NCI-H2029 (cell line): ENCODE measurements at regions not wholly inside any gene's neighbourhood (a gene's known extent, or its start where the extent isn't known, plus 50 kb on each side); places are given as distances from the start of the nearest gene placed in this dataset.
A peak's percentile ranks its signal among the peaks of the same experiment; 100 is the strongest.
"Not testable (repeated sequence)": the region's sequence is repeated elsewhere in the genome, so short reads cannot be mapped to it uniquely, and the experiment has no call there.

Source experiments
- DNase-seq: peaks from one replicate; lab custom pipeline; 2025; lab: John Stamatoyannopoulos, UW

DNA sequence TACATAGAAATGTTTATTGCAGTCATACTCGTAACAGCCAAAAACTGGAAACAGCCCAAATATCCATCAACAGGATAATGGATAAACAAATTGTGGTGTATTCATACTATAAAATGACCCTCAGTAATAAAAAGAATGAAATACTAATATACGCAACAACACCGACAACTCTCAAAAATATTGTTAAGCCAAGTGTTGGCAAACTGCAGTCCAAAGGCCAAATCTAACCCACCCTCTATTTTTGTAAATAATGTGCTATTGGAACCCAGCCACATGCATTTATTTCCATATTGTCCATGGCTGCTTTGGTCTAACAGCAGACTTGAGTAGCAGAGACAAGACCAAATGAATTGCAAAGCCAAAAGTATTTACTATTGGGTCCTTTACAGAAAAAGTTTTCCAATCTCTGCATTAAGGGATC is 151.0 kb downstream of the MREG start:
- no peak for DNase-seq

DNA sequence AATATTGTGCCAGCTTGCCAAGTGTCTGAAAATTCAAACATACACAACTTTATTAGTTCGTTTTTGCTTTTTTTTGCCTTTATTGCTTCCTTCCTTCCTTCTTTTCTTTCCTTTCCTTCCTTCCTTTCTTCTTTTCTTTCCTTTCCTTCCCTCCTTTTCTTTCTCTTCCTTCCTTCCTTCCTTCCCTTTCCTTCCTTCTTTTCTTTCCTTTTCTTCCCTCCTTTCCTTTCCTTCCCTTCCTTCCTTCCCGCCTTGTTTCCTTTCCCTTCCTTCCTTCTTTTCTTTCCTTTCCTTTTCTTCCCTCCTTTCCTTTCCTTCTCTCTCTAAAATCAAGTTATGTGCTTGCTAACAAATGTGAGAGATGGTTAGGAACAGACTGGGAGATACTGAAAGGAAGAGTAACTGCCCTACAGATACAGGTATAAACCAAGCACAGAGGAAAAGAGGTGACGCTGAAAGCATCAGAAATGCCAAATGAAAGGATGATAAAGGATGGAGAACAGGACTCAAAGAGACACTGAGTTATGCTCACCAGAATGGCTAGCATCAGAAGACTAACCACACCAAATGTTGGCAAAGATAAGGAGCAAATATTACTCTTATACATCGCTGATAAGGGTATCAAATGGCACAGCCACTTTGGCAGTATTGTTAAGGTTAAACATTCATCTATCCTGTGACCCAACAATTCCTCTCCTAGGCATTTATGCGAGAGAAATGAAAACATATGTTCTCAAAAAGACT is 151.6 kb downstream of the MREG start:
- DNase-seq: no peak

DNA sequence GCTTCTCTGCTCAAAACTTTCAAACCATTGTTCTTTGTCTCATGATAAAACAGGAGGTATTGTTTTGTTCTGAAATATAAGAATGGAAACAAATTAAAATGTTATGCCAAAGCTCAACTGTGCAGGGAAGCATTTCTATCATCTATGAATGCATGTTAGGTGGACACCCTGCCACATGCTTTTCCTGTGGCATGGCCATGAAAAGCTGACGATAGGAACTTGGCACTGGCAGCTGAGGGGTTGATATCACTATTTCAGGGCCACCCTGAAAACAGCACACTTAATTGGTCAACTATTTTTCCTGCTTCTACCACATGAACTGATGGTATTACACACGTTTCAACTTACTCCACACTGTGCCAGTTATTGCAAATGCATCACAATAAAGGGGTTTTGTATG is 157.3 kb downstream of the MREG start:
- DNase-seq: no peak

DNA sequence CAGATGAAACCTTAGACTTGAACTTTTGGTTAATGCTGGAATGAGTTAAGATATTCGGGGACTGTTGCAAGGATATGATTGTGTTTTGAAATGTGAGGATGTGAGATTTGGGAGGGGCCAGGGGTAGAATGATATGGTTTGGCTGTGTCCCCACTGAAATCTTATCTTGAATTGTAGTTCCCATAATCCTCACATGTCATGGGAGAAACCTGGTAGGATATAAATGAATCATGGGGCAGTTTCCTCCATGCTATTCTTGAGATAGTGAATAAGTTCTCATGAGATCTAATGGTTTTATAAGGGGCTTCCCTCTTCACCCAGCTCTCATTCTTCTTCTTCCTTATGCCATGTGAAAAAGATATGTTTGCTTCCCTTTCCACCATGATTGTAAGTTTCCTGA is 158.0 kb downstream of the MREG start:
- DNase-seq: not testable (repeated sequence)

DNA sequence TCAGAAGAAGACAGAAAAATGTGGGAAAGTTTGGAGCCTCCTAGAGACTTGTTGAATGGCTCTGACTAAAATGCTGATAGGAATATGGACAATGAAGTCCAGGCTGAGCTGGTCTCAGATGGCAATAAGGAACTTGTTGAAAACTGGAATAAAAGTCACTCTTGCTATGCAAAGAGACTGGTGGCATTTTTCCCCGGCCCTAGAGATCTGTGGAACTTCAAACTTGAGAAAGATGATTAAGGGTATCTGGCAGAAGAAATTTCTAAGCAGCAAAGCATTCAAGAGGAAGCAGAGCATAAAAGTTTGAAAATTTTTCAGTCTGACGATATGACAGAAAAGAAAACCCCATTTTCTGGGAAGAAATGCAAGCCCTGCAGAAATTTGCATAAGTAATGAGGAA is 159.3 kb downstream of the MREG start:
- DNase-seq: no peak

- no peak for DNase-seq
These were observed 161.7 kb downstream of the MREG start for GRCh38 chr2:215851696-215852095.

DNA sequence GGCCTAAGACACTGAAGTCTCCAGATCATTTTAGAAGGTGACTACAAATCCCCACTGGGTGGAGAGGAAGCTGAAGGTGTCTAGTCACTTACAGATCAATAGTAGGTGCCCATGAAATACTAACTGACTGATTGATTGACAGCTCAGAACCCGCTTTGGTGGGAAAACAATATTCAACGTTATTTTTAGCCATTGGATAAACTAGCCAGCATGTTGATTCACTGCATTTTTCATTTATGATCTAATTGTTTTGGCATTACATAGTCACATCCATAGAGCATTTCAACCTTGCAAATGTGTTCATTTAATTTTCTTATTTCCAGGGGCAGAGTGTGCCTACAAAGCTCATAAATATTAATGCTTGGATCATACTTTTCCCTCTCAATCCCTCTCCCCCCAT is 162.3 kb downstream of the MREG start:
- no peak for DNase-seq

GRCh38 chr2:215850380-215850779 is 163.0 kb downstream of the MREG start:
- no peak for DNase-seq

- DNase-seq: no peak
These were observed 163.6 kb downstream of the MREG start for GRCh38 chr2:215849771-215850170.

- no peak for DNase-seq
These were observed 164.7 kb downstream of the MREG start for GRCh38 chr2:215848698-215849097.

DNA sequence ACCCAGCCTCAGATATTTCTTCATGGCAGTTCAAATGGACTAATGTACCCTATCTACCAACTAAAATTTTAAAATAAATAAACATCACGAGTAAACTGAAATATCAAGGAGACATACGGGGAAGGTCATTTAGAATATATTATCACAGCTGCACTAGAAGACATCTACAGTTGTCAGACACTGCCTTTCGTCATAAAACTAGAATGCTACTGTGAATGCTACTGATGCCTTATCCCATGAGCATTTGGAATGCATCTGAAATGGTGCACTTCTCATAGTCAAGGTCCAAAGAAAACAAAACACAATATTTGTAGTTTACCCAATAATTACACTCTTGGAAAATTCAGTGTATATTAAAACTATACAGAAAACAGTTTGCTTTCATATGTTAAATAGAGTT is 165.2 kb downstream of the MREG start:
- no peak for DNase-seq

GRCh38 chr2:215847718-215848117 is 165.6 kb downstream of the MREG start:
- DNase-seq: no peak

GRCh38 chr2:215847056-215847455 is 166.3 kb downstream of the MREG start:
- no peak for DNase-seq

DNA sequence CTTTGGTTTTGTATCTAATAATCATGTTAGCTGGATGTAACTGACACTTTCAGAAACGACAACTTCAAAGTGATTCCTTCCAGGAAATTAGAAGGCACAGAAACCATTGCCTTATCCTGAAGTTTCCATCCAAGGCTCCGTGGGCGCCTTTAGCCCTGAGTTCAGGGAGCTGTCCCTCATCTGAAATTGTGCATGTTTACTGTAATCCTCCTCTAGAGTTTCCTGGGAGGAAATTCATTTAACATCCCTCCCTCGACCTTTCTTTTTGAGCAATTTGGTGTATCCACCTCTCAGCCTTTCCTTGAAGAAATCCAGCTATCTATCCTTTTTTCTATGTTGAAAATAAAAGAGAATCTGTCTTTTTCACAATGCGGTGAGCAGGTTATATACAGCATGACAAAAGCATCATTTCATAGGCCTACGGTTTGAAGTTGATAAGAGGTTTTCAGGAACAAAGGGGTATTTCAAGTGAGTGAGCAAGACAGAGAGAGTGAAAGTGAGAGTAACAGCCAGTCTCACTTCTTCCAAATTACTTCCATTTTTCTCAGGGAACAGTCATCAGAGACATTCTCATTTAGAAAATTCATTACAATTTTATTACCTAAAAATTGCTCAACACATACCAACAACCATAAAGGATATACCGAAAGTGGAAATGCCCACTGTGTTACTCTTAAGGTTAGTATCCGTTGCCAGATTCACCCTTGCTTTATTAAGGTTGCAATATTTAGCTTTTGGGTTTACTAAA is 167.3 kb downstream of the MREG start:
- no peak for DNase-seq

GRCh38 chr2:215843579-215843978 is 169.8 kb downstream of the MREG start:
- DNase-seq: no peak

GRCh38 chr2:215841175-215841816 is 172.1 kb downstream of the MREG start:
- no peak for DNase-seq

GRCh38 chr2:215839816-215840215 is 173.5 kb downstream of the MREG start:
- DNase-seq: no peak

GRCh38 chr2:215839309-215839708 is 174.0 kb downstream of the MREG start:
- DNase-seq: no peak

DNA sequence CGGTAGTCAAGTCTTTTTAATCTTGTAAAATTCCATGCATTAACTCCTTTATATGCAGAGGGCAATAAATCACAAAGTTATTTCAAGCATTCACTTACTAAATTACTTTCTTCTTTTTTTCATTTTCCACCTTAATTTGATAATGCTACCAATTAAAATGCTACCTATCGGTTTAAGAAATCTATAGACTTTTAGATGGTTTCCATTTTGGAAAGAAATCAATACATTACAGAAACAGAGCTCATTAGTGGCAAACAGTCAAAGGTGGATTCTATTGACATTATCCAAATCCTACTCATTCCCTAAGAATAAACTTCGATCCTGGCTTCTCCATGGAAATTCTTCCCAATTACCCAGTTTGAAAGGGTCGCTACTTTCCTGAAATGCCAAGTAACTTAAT is 176.5 kb downstream of the MREG start:
- DNase-seq: no peak

- no peak for DNase-seq
These were observed 177.7 kb downstream of the MREG start for GRCh38 chr2:215835657-215836056.

- DNase-seq: no peak
These were observed 178.1 kb downstream of the MREG start for GRCh38 chr2:215835231-215835630.

- peak; percentile 75 for DNase-seq
These were observed 179.7 kb downstream of the MREG start for GRCh38 chr2:215833531-215834162.

DNA sequence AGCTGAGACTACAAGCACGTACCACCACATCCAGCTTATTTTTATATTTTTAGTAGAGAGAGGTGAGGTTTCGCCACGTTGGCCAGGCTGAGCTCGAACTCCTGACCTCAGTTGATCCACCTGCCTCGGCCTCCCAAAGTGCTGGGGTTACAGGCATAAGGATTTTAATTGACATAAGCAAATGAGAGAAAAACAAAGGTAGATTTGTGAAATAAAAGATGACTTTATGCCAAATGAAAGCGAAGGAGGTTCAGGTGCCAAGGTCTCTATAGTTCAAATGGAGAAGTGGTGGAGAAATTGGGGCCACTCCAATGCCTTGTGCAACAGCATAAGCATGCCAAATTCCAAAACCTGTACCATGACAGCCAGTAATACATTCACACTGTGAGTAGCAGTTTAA is 180.6 kb downstream of the MREG start:
- DNase-seq: no peak
